ENCODE measurements at regions not wholly inside any gene's neighbourhood (a gene's known extent, or its start where the extent isn't known, plus 50 kb on each side); places are given as distances from the start of the nearest gene placed in this dataset.

DNA sequence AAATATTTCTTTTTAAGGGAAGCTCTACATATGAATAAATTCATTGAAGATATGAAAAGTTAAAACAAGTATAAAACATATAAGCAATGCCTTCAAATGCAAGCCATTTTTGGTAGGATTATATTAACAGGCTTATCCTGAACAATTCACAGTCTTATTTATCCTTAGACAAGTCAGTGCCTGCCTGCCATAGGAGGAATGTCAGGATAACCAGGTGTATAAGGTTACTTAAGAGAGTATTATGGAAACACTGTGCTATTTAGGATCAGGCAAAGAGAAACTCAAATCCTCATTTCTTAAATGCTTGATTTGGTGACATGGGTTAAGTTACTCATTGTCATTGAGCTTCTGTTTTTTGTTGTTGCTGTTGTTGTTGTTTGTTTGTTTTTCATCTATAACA is 2029.9 kb upstream of the AGA start:
- TF ChIP-seq POLR2A (IDR thresholded peaks at IDR 0.05; ENCODE audit: low read depth, low read length) (no peak), TAF1 (IDR thresholded peaks at IDR 0.05; ENCODE audit: borderline replicate concordance, low read depth, low read length) (no peak), POLR2AphosphoS5 (IDR thresholded peaks at IDR 0.05; ENCODE audit: low read depth, low read length) (no peak)
